GM23338 (cell line): ENCODE measurements at regions not wholly inside any gene's neighbourhood (a gene's known extent, or its start where the extent isn't known, plus 50 kb on each side); places are given as distances from the start of the nearest gene placed in this dataset.
A peak's percentile ranks its signal among the peaks of the same experiment; 100 is the strongest.

Experiments used
- ATAC-seq: fragments of 200-7000 bp; cut with Tn5 transposase; 3 replicates; pipeline ENCODE4 v1.9.1; 2020
- DNase-seq: peaks from one replicate; pipeline ENCODE4 v3.0.0-alpha.2; 2015; ENCODE audit warnings: low spot score
- H2AFZ ChIP-seq: fragments of 200-600 bp; sonication (generic); 2 replicates; pipeline ENCODE4 v1.8.0; 2016; ENCODE audit warnings: antibody characterized with exemption, mild to moderate bottlenecking, moderate library complexity
- H3F3A ChIP-seq: fragments of 200-600 bp; sonication (generic); replicated peaks from 2 replicates; pipeline ENCODE4 v1.8.0; 2017; ENCODE audit warnings: antibody characterized with exemption, mixed run types, low read depth
- H3K27ac ChIP-seq: fragments of 200-600 bp; sonication (generic); 2 replicates; pipeline ENCODE4 v1.6.1; 2016; ENCODE audit warnings: low read depth
- H3K27me3 ChIP-seq: fragments of 200-600 bp; sonication (generic); 2 replicates; pipeline ENCODE4 v1.8.0; 2016; ENCODE audit warnings: mild to moderate bottlenecking, mixed run types, moderate library complexity; ENCODE audit not compliant: insufficient read depth
- H3K36me3 ChIP-seq: fragments of 200-600 bp; sonication (generic); 2 replicates; pipeline ENCODE4 v1.8.0; 2016; ENCODE audit warnings: mild to moderate bottlenecking; ENCODE audit not compliant: insufficient read depth
- H3K4me1 ChIP-seq: fragments of 200-600 bp; sonication (generic); 2 replicates; pipeline ENCODE4 v1.8.0; 2016; ENCODE audit warnings: mild to moderate bottlenecking, moderate library complexity; ENCODE audit not compliant: insufficient read depth
- H3K4me2 ChIP-seq: fragments of 200-600 bp; sonication (generic); 2 replicates; pipeline ENCODE4 v1.7.1; 2017; ENCODE audit warnings: mixed run types
- H3K4me3 ChIP-seq: fragments of 200-600 bp; sonication (generic); 2 replicates; pipeline ENCODE4 v1.6.1; 2016; ENCODE audit warnings: mixed run types
- H3K79me2 ChIP-seq: fragments of 200-600 bp; sonication (generic); replicated peaks from 2 replicates; pipeline ENCODE4 v1.8.0; 2017; ENCODE audit warnings: mild to moderate bottlenecking; ENCODE audit not compliant: insufficient read depth
- H3K9me2 ChIP-seq: fragments of 200-600 bp; sonication (generic); 2 replicates; pipeline ENCODE4 v1.8.0; 2017; ENCODE audit not compliant: insufficient read depth
- H4K20me1 ChIP-seq: fragments of 200-600 bp; sonication (generic); replicated peaks from 2 replicates; pipeline ENCODE4 v1.8.0; 2017; ENCODE audit warnings: mild to moderate bottlenecking; ENCODE audit not compliant: insufficient read depth
- H3K27ac Mint-ChIP-seq: 2 replicates; pipeline ENCODE4 v1.8.0; 2020; ENCODE audit warnings: inconsistent platforms, mild to moderate bottlenecking, moderate library complexity, mixed read lengths
- H3K27me3 Mint-ChIP-seq: 3 replicates; pipeline ENCODE4 v1.8.0; 2022; ENCODE audit warnings: low read depth, mild to moderate bottlenecking, moderate library complexity, mixed read lengths, inconsistent platforms; ENCODE audit not compliant: insufficient read depth, poor library complexity
- H3K36me3 Mint-ChIP-seq: 3 replicates; pipeline ENCODE4 v1.8.0; 2021; ENCODE audit warnings: low read depth, mild to moderate bottlenecking, inconsistent platforms, moderate library complexity, mixed read lengths
- H3K4me1 Mint-ChIP-seq: 3 replicates; pipeline ENCODE4 v1.8.0; 2020; ENCODE audit warnings: mild to moderate bottlenecking, inconsistent platforms, mixed read lengths
- H3K4me3 Mint-ChIP-seq: 3 replicates; pipeline ENCODE4 v1.8.0; 2021; ENCODE audit warnings: moderate library complexity, mild to moderate bottlenecking, inconsistent platforms, mixed read lengths
- H3K9me3 Mint-ChIP-seq: 3 replicates; pipeline ENCODE4 v1.8.0; 2020; ENCODE audit warnings: moderate library complexity, mild to moderate bottlenecking, inconsistent platforms, mixed read lengths
- CREB1 ChIP-seq: fragments of 250-450 bp; sonication (Bioruptor Pico); IDR thresholded peaks from 2 replicates; pipeline ENCODE4 v1.5.0; 2020; ENCODE audit warnings: low read depth, mild to moderate bottlenecking, moderate library complexity
- CTCF ChIP-seq, 2 experiments: fragments of 200-600 bp in 1 of 2; sonication (generic) in 1 of 2; conservative IDR thresholded peaks; 2 replicates each; pipeline versions ENCODE4 v1.5.1 to v1.6.1; 2016 to 2017; ENCODE audit warnings: antibody characterized with exemption in 2 of 2, low read depth in 2 of 2, mild to moderate bottlenecking in 2 of 2, moderate library complexity in 1 of 2
- ETS1 ChIP-seq: IDR thresholded peaks from 2 replicates; pipeline ENCODE4 v1.6.1; 2016; ENCODE audit warnings: antibody characterized with exemption
- EZH2 ChIP-seq: fragments of 200-600 bp; sonication (generic); IDR thresholded peaks from one replicate; pipeline ENCODE4 v1.8.0; 2017; ENCODE audit warnings: antibody characterized with exemption, mild to moderate bottlenecking, low read depth; ENCODE audit not compliant: unreplicated experiment
- EZH2phosphoT487 ChIP-seq: fragments of 200-600 bp; sonication (generic); IDR thresholded peaks from one replicate; pipeline ENCODE4 v1.8.1; 2018; ENCODE audit warnings: antibody characterized with exemption; ENCODE audit not compliant: unreplicated experiment
- JUNB ChIP-seq: IDR thresholded peaks from one replicate; pipeline ENCODE4 v1.6.1; 2016; ENCODE audit warnings: antibody characterized with exemption; ENCODE audit not compliant: unreplicated experiment
- NANOG ChIP-seq: IDR thresholded peaks from 2 replicates; pipeline ENCODE4 v1.6.1; 2016; ENCODE audit warnings: antibody characterized with exemption, borderline replicate concordance
- POLR2AphosphoS5 ChIP-seq: IDR thresholded peaks from 2 replicates; pipeline ENCODE4 v1.6.1; 2016; ENCODE audit warnings: antibody characterized with exemption, low read depth
- STAT1 ChIP-seq: IDR thresholded peaks from one replicate; pipeline ENCODE4 v1.6.1; 2016; ENCODE audit warnings: antibody characterized with exemption; ENCODE audit not compliant: unreplicated experiment
- ZNF114 ChIP-seq: fragments of 250-450 bp; sonication (Bioruptor Pico); IDR thresholded peaks from 2 replicates; pipeline ENCODE4 v1.5.0; 2020; ENCODE audit warnings: mild to moderate bottlenecking, moderate library complexity
- ZNF331 ChIP-seq: fragments of 250-450 bp; sonication (Bioruptor Pico); IDR thresholded peaks from 2 replicates; pipeline ENCODE4 v1.5.0; 2020; ENCODE audit warnings: low read depth, mild to moderate bottlenecking, moderate library complexity
- ZNF462 ChIP-seq: fragments of 250-450 bp; sonication (Bioruptor Pico); IDR thresholded peaks from 2 replicates; pipeline ENCODE4 v1.5.0; 2020; ENCODE audit warnings: mild to moderate bottlenecking, moderate library complexity
- TF ChIP-seq, protein P1 (sequence below): IDR thresholded peaks from one replicate; pipeline ENCODE4 v1.6.1; 2018; ENCODE audit warnings: antibody characterized with exemption; ENCODE audit not compliant: unreplicated experiment

DNA sequence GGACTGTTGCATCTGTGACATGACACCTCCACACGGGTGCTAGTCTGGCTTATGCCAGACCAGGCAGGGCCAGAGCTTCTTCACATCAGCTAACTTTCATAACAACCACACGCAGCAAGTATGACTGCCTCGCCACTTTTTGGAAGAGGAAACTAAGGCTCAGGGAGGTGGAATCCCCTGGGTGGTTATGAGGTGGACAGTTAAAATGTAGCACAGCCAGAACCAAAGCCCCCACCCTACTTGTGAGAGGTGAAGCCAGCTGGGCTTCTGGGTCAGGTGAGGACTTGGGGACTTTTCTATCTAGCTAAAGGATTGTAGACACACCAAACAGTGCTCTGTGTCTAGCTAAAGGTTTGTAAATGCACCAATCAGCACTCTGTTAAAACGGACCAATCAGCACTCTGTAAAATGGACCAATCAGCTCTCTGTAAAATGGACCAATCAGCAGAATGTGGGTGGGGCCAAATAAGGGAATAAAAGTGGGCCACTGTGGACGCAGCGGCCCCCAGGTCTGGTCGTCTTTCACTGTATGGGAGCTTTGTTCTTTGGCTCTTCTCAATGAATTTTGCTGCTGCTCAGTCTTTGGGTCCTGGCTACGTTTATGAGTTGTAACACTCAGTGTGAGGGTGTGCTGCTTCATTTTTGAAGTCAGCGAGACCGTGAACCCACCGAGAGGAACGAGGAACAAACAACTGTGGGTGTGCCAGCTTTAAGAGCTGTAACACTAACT is 171.0 kb downstream of the PTPN20 start (continued):
- TF ChIP-seq, protein P1, sequence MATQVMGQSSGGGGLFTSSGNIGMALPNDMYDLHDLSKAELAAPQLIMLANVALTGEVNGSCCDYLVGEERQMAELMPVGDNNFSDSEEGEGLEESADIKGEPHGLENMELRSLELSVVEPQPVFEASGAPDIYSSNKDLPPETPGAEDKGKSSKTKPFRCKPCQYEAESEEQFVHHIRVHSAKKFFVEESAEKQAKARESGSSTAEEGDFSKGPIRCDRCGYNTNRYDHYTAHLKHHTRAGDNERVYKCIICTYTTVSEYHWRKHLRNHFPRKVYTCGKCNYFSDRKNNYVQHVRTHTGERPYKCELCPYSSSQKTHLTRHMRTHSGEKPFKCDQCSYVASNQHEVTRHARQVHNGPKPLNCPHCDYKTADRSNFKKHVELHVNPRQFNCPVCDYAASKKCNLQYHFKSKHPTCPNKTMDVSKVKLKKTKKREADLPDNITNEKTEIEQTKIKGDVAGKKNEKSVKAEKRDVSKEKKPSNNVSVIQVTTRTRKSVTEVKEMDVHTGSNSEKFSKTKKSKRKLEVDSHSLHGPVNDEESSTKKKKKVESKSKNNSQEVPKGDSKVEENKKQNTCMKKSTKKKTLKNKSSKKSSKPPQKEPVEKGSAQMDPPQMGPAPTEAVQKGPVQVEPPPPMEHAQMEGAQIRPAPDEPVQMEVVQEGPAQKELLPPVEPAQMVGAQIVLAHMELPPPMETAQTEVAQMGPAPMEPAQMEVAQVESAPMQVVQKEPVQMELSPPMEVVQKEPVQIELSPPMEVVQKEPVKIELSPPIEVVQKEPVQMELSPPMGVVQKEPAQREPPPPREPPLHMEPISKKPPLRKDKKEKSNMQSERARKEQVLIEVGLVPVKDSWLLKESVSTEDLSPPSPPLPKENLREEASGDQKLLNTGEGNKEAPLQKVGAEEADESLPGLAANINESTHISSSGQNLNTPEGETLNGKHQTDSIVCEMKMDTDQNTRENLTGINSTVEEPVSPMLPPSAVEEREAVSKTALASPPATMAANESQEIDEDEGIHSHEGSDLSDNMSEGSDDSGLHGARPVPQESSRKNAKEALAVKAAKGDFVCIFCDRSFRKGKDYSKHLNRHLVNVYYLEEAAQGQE = no peak
- TF ChIP-seq POLR2AphosphoS5 = no peak
- TF ChIP-seq ZNF114 = no peak
- no peak for TF ChIP-seq STAT1

GRCh38 chr10:47087667-47088066 is 176.4 kb downstream of the PTPN20 start:
- H3K4me2 ChIP-seq = no peak overlapping the region
- Mint-ChIP-seq H3K4me1 (peaks cover 4% of the 10 kb centered on the region; the same call in 2 of the 3 replicates), H3K36me3 (no peaks in the 10 kb centered on the region), H3K9me3 (peaks cover 3% of the 10 kb centered on the region; the same call in 1 of the 3 replicates), H3K27me3 (peaks cover 3% of the 10 kb centered on the region), H3K4me3 (no peak overlapping the region), H3K27ac (no peak overlapping the region)
- peaks cover 9% of the 10 kb centered on the region; the same call in 1 of the 2 replicates for H3K9me2 ChIP-seq
- no peaks in the 10 kb centered on the region for H3F3A ChIP-seq
- ATAC-seq (no peak), DNase-seq (peak; percentile 3)
- H2AFZ ChIP-seq = no peak overlapping the region
- no peak overlapping the region for H3K4me3 ChIP-seq
- H3K27ac ChIP-seq = no peak overlapping the region
- TF ChIP-seq EZH2phosphoT487 = no peak
- no peak for TF ChIP-seq CREB1 (CRISPR knock-in tag)
- no peak for TF ChIP-seq JUNB
- TF ChIP-seq NANOG = no peak
- no peak for TF ChIP-seq CTCF (conservative IDR thresholded peaks at IDR 0.05; ENCODE audit: low read depth in 2 of 2)
- no peak for TF ChIP-seq ZNF331 (CRISPR knock-in tag)
- TF ChIP-seq EZH2 = no peak
- no peak for TF ChIP-seq STAT1
- TF ChIP-seq ZNF462 (CRISPR knock-in tag) = no peak
- no peak for TF ChIP-seq ZNF114
- no peak for TF ChIP-seq ETS1
- no peaks in the 10 kb centered on the region for H3K27me3 ChIP-seq
- no peaks in the 10 kb centered on the region for H3K79me2 ChIP-seq
- no peaks in the 10 kb centered on the region for H3K36me3 ChIP-seq
- H4K20me1 ChIP-seq = no peaks in the 10 kb centered on the region
- no peaks in the 10 kb centered on the region for H3K4me1 ChIP-seq
